K562 (cell line): ENCODE measurements at regions not wholly inside any gene's neighbourhood (a gene's known extent, or its start where the extent isn't known, plus 50 kb on each side); places are given as distances from the start of the nearest gene placed in this dataset.

ENCODE experiments used
- ATAC-seq: fragments of 200-7000 bp; cut with Tn5 transposase; 3 replicates; pipeline ENCODE4 v1.9.1; 2020; ENCODE audit warnings: moderate library complexity
- BruUV-seq: library from RNA; stranded (reverse); fragments of 400-500 nt; replicated peaks from 2 replicates; lab custom pipeline; 2021; lab: Mats Ljungman, UMichigan
- CTCF ChIA-PET: fragments of 300-600 bp; formaldehyde crosslinking; extraction: SDS; loops from one replicate; lab custom pipeline; 2021; ENCODE audit warnings: low intra/inter-chr PET ratio; lab: Yijun Ruan, JAX
- POLR2A ChIA-PET: fragments of 300-600, 350-650 bp; sonication (Branson Sonifier 250); formaldehyde crosslinking; extraction: SDS; loops from one replicate; lab custom pipeline; 2021; ENCODE audit warnings: antibody characterized with exemption, inconsistent platforms; lab: Yijun Ruan, JAX
- DNase-seq, 4 experiments: peaks; one replicate each; pipeline versions ENCODE4 v3.0.0 to v3.0.0-alpha.2; 2011 to 2018; ENCODE audit warnings: low spot score in 3 of 4, mixed read lengths in 3 of 4; ENCODE audit errors: extremely low read depth in 1 of 4
- FAIRE-seq: peaks from 2 replicates; lab custom pipeline; 2011; peaks lifted over from hg19 to GRCh38; lab: Jason Lieb, UNC
- H2AFZ ChIP-seq: 2 replicates; pipeline ENCODE4 v1.6.0; 2011; ENCODE audit warnings: low read depth, low read length, control low read depth, inconsistent platforms
- H3K27ac ChIP-seq: fragments of 200-600 bp; 3 replicates; pipeline ENCODE4 v1.8.0; 2011; ENCODE audit warnings: low read depth, mild to moderate bottlenecking, control low read depth, inconsistent platforms, low read length, moderate library complexity, mixed read lengths; ENCODE audit errors: extremely low read depth
- H3K27me3 ChIP-seq, 2 experiments: fragments of 300-600 bp in 1 of 2; 2 replicates in 1 of 2; 3 replicates in 1 of 2; pipeline versions ENCODE4 v1.6.0 to v1.8.0; 2011; ENCODE audit warnings: inconsistent platforms in 2 of 2, low read length in 2 of 2, mild to moderate bottlenecking in 1 of 2, mixed read lengths in 1 of 2, moderate library complexity in 1 of 2; ENCODE audit not compliant: control insufficient read depth in 2 of 2, insufficient read depth in 2 of 2
- H3K36me3 ChIP-seq: fragments of 300-600 bp; 3 replicates; pipeline ENCODE4 v1.8.0; 2011; ENCODE audit warnings: mild to moderate bottlenecking, low read length, inconsistent platforms; ENCODE audit not compliant: control insufficient read depth, insufficient read depth
- H3K4me1 ChIP-seq, 2 experiments: fragments of 200-600 bp in 1 of 2; replicated peaks in 1 of 2; 2 replicates in 1 of 2; 3 replicates in 1 of 2; pipeline versions ENCODE4 v1.5.1 to v1.8.0; 2011; ENCODE audit warnings: inconsistent platforms in 2 of 2, low read length in 2 of 2, mild to moderate bottlenecking in 1 of 2, mixed read lengths in 1 of 2, moderate library complexity in 1 of 2; ENCODE audit not compliant: control insufficient read depth in 2 of 2, insufficient read depth in 2 of 2
- H3K4me2 ChIP-seq: 2 replicates; pipeline ENCODE4 v1.6.1; 2011; ENCODE audit warnings: low read length, control low read depth, inconsistent platforms, mixed read lengths; ENCODE audit not compliant: insufficient read depth
- H3K4me3 ChIP-seq: fragments of 200-600 bp; sonication (generic), shearing (Covaris generic); 2 replicates; pipeline ENCODE4 v1.5.1; 2016; ENCODE audit warnings: control low read depth, inconsistent platforms
- H3K79me2 ChIP-seq: fragments of 200-600 bp; 3 replicates; pipeline ENCODE4 v1.8.0; 2011; ENCODE audit warnings: low read length, inconsistent platforms; ENCODE audit not compliant: control insufficient read depth, insufficient read depth
- H3K9ac ChIP-seq, 2 experiments: 2 replicates each; pipeline versions ENCODE4 v1.6.0 to v1.6.1; 2011; ENCODE audit warnings: low read depth in 2 of 2, low read length in 2 of 2, control low read depth in 1 of 2, inconsistent platforms in 1 of 2, mild to moderate bottlenecking in 1 of 2, mixed read lengths in 1 of 2; ENCODE audit not compliant: insufficient read depth in 1 of 2
- H3K9me1 ChIP-seq: one replicate; pipeline ENCODE4 v1.6.0; 2011; ENCODE audit warnings: inconsistent platforms, mild to moderate bottlenecking, low read length, moderate library complexity; ENCODE audit not compliant: control insufficient read depth, insufficient read depth
- H3K9me3 ChIP-seq: replicated peaks from 2 replicates; pipeline ENCODE4 v1.5.1; 2011; ENCODE audit warnings: low read depth, low read length, inconsistent platforms; ENCODE audit not compliant: control insufficient read depth, insufficient read depth
- H4K20me1 ChIP-seq: replicated peaks from 2 replicates; pipeline ENCODE4 v1.6.1; 2011; ENCODE audit warnings: low read length, inconsistent platforms, mixed read lengths; ENCODE audit not compliant: control insufficient read depth, insufficient read depth
- BRF1 ChIP-seq: IDR thresholded peaks from 3 replicates; pipeline ENCODE4 v1.6.1; 2011; ENCODE audit warnings: borderline replicate concordance, mild to moderate bottlenecking; ENCODE audit not compliant: insufficient read length; ENCODE audit errors: extremely low read depth
- EWSR1 ChIP-seq: fragments of 450-650 bp; IDR thresholded peaks from 2 replicates; pipeline ENCODE4 v1.6.1; 2018; ENCODE audit warnings: borderline replicate concordance, mild to moderate bottlenecking, low read depth, moderate library complexity; ENCODE audit not compliant: partially characterized antibody
- MEIS2 ChIP-seq: fragments of 450-650 bp; IDR thresholded peaks from 2 replicates; pipeline ENCODE4 v1.6.1; 2014; ENCODE audit warnings: mild to moderate bottlenecking; ENCODE audit not compliant: partially characterized antibody
- POLR3G ChIP-seq: IDR thresholded peaks from 2 replicates; pipeline ENCODE4 v1.6.1; 2011; ENCODE audit not compliant: insufficient read length, insufficient replicate concordance; ENCODE audit errors: extremely low read depth
- RBM25 ChIP-seq: fragments of 200-400 bp; formaldehyde crosslinking; IDR thresholded peaks from 2 replicates; pipeline ENCODE4 v1.6.1; 2018; ENCODE audit warnings: low read length, low read depth, moderate library complexity; ENCODE audit not compliant: severe bottlenecking
- SMAD2 ChIP-seq: fragments of 150-350 bp; IDR thresholded peaks from 2 replicates; pipeline ENCODE4 v1.6.1; 2014; ENCODE audit warnings: low read depth, mild to moderate bottlenecking, low read length
- TBP ChIP-seq: optimal IDR thresholded peaks from 2 replicates; pipeline ENCODE3; 2011; ENCODE audit warnings: low read depth, low read length, improper control_type of control experiment
- ZNF212 ChIP-seq: fragments of 450-650 bp; formaldehyde crosslinking; IDR thresholded peaks from 2 replicates; pipeline ENCODE4 v1.4.0; 2020; ENCODE audit warnings: mild to moderate bottlenecking
- WGBS: fragments of 100-300 bp; shearing (Covaris generic); methylation state at CpG from one replicate; pipeline ENCODE4 v1.1.6; 2016; ENCODE audit warnings: low coverage, mixed read lengths; ENCODE audit not compliant: insufficient coverage; ENCODE audit errors: missing lambda C conversion rate; 5-methylcytosine and 5-hydroxymethylcytosine counted together
- in situ Hi-C: fragments of 300-500 bp; cut with MboI; formaldehyde crosslinking; loops from 4 replicates; pipeline ENCODE4 v1.15.0; 2018; ENCODE audit warnings: inconsistent platforms, mixed read lengths
- intact Hi-C: fragments of 100-400 bp; cut with micrococcal nuclease; formaldehyde crosslinking; loops from 2 replicates; pipeline ENCODE4 v1.14.2; 2022
- TF ChIP-seq, protein P1 (sequence below), 3 experiments: fragments of 200-800 bp in 1 of 3; sonication (Bioruptor generic) in 1 of 3; sonication (generic) in 1 of 3; formaldehyde crosslinking in 1 of 3; IDR thresholded peaks; 2 replicates each; pipeline versions ENCODE4 v1.6.1 to v1.8.0; 2016 to 2022; ENCODE audit warnings: mild to moderate bottlenecking in 2 of 3, missing compliant biosample characterization in 2 of 3, missing genetic modification characterization in 2 of 3, missing genetic modification reagents in 1 of 3
- TF ChIP-seq, protein P2 (sequence below): sonication (generic); formaldehyde crosslinking; IDR thresholded peaks from 2 replicates; pipeline ENCODE4 v1.8.0; 2022; ENCODE audit warnings: mild to moderate bottlenecking, missing genetic modification reagents
- TF ChIP-seq, protein P3 (sequence below): fragments of 450-650 bp; IDR thresholded peaks from 2 replicates; pipeline ENCODE4 v1.6.1; 2016; ENCODE audit warnings: mild to moderate bottlenecking
- TF ChIP-seq, protein P4 (sequence below): fragments of 450-650 bp; formaldehyde crosslinking; IDR thresholded peaks from 2 replicates; pipeline ENCODE4 v1.4.0; 2020; ENCODE audit warnings: mild to moderate bottlenecking, moderate library complexity

DNA sequence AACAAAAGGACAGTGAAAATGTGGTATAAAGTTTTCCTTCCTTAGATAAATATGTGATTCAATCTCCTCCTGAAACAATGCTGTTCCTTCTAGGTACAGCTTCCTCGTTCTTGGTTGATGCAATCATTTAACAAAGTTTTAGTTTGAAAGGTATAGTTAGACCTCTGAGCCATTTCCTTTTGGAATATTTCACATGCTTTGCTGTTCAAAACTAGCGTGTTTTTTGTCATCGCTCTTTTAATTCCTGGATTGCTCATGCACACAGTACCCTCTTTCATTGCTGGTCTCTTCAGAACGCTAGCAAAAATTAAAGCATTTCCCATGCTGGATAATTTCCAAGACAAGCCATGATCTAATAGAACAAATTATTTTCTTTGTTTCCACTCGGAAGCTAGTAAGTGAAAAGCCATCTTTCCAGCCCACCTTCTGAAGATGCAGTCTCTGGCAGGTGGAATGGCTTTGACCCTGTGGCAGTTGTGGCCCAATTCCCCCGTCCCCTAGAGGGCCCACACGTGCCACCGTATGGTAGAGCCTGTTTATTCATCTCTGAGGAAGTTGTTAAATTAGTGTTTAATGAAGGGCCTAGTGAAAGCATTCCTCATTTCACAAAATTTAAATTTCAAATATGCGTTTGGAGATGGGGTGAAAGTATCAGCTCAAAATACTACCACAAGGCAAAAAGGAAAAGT is 1040.6 kb upstream of the SLC10A2 start:
- H4K20me1 ChIP-seq = no peaks in the 10 kb centered on the region
- H3K9me1 ChIP-seq = no peaks in the 10 kb centered on the region
- ChIA-PET POLR2A (no interaction called here), CTCF (no interaction called here)
- no peak overlapping the region for H3K27ac ChIP-seq
- no peaks in the 10 kb centered on the region for H3K9me3 ChIP-seq
- H3K4me2 ChIP-seq = no peak overlapping the region
- FAIRE-seq = no peak
- no peaks in the 10 kb centered on the region for H3K4me1 ChIP-seq
- H3K4me3 ChIP-seq = no peak overlapping the region
- DNase-seq = no peak
- no peak overlapping the region for H2AFZ ChIP-seq
- WGBS = 1% methylated on average over 9 of the region's 9 CpGs
- no peaks in the 10 kb centered on the region for H3K79me2 ChIP-seq
- no peaks in the 10 kb centered on the region for H3K27me3 ChIP-seq
- no TSS peak for BruUV-seq
- ATAC-seq = no peak
- in situ Hi-C loops (no loop called here), intact Hi-C loops (no loop called here)
- H3K9ac ChIP-seq = no peak overlapping the region
- H3K36me3 ChIP-seq = no peaks in the 10 kb centered on the region
- TF ChIP-seq MEIS2 (no peak), TBP (no peak), ZNF212 (CRISPR knock-in tag) (no peak), SMAD2 (no peak), RBM25 (no peak), POLR3G (no peak), EWSR1 (no peak), BRF1 (no peak)
- TF ChIP-seq, protein P1, sequence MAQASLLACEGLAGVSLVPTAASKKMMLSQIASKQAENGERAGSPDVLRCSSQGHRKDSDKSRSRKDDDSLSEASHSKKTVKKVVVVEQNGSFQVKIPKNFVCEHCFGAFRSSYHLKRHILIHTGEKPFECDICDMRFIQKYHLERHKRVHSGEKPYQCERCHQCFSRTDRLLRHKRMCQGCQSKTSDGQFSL (CRISPR knock-in tag; IDR thresholded peaks at IDR 0.05) = no peak
- TF ChIP-seq, protein P1 (tag; IDR thresholded peaks at IDR 0.05) = no peak
- TF ChIP-seq, protein P2, sequence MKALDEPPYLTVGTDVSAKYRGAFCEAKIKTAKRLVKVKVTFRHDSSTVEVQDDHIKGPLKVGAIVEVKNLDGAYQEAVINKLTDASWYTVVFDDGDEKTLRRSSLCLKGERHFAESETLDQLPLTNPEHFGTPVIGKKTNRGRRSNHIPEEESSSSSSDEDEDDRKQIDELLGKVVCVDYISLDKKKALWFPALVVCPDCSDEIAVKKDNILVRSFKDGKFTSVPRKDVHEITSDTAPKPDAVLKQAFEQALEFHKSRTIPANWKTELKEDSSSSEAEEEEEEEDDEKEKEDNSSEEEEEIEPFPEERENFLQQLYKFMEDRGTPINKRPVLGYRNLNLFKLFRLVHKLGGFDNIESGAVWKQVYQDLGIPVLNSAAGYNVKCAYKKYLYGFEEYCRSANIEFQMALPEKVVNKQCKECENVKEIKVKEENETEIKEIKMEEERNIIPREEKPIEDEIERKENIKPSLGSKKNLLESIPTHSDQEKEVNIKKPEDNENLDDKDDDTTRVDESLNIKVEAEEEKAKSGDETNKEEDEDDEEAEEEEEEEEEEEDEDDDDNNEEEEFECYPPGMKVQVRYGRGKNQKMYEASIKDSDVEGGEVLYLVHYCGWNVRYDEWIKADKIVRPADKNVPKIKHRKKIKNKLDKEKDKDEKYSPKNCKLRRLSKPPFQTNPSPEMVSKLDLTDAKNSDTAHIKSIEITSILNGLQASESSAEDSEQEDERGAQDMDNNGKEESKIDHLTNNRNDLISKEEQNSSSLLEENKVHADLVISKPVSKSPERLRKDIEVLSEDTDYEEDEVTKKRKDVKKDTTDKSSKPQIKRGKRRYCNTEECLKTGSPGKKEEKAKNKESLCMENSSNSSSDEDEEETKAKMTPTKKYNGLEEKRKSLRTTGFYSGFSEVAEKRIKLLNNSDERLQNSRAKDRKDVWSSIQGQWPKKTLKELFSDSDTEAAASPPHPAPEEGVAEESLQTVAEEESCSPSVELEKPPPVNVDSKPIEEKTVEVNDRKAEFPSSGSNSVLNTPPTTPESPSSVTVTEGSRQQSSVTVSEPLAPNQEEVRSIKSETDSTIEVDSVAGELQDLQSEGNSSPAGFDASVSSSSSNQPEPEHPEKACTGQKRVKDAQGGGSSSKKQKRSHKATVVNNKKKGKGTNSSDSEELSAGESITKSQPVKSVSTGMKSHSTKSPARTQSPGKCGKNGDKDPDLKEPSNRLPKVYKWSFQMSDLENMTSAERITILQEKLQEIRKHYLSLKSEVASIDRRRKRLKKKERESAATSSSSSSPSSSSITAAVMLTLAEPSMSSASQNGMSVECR (CRISPR knock-in tag) = no peak
- TF ChIP-seq, protein P3, sequence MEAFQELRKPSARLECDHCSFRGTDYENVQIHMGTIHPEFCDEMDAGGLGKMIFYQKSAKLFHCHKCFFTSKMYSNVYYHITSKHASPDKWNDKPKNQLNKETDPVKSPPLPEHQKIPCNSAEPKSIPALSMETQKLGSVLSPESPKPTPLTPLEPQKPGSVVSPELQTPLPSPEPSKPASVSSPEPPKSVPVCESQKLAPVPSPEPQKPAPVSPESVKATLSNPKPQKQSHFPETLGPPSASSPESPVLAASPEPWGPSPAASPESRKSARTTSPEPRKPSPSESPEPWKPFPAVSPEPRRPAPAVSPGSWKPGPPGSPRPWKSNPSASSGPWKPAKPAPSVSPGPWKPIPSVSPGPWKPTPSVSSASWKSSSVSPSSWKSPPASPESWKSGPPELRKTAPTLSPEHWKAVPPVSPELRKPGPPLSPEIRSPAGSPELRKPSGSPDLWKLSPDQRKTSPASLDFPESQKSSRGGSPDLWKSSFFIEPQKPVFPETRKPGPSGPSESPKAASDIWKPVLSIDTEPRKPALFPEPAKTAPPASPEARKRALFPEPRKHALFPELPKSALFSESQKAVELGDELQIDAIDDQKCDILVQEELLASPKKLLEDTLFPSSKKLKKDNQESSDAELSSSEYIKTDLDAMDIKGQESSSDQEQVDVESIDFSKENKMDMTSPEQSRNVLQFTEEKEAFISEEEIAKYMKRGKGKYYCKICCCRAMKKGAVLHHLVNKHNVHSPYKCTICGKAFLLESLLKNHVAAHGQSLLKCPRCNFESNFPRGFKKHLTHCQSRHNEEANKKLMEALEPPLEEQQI = no peak
- TF ChIP-seq, protein P4, sequence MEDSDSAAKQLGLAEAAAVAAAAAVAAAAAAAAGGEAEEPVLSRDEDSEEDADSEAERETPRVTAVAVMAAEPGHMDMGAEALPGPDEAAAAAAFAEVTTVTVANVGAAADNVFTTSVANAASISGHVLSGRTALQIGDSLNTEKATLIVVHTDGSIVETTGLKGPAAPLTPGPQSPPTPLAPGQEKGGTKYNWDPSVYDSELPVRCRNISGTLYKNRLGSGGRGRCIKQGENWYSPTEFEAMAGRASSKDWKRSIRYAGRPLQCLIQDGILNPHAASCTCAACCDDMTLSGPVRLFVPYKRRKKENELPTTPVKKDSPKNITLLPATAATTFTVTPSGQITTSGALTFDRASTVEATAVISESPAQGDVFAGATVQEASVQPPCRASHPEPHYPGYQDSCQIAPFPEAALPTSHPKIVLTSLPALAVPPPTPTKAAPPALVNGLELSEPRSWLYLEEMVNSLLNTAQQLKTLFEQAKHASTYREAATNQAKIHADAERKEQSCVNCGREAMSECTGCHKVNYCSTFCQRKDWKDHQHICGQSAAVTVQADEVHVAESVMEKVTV (CRISPR knock-in tag) = no peak
